ENCODE measurements at regions not wholly inside any gene's neighbourhood (a gene's known extent, or its start where the extent isn't known, plus 50 kb on each side); places are given as distances from the start of the nearest gene placed in this dataset.

- CTCF ChIA-PET, result no interaction called here
- POLR2A ChIA-PET, result no interaction called here
These were observed 222.5 kb upstream of the TCERG1L start for GRCh38 chr10:131533846-131534526.

GRCh38 chr10:131534836-131535235, 223.3 kb upstream of the TCERG1L start:
- Histone ChIP-seq H3K27me3 (ENCODE audit: control insufficient read depth, insufficient read depth, low read length) (no peaks in the 10 kb centered on the region), H3K36me3 (ENCODE audit: control insufficient read depth, insufficient read depth, low read length) (no peaks in the 10 kb centered on the region), H3K4me3 (ENCODE audit: low read depth, low read length) (no peak overlapping the region)
- POLR2A ChIA-PET, result no interaction called here
- CTCF ChIA-PET, result no interaction called here
- no peak for TF ChIP-seq CTCF (IDR thresholded peaks at IDR 0.05; ENCODE audit: insufficient read depth, low read depth, low read length)
- no peak for DNase-seq (ENCODE audit: low read depth)

More at GRCh38 chr10:131533846-131534526, 222.5 kb upstream of the TCERG1L start:
- no peaks in the 10 kb centered on the region for H3K27me3 ChIP-seq (ENCODE audit: control insufficient read depth, insufficient read depth, low read length)
- no peaks in the 10 kb centered on the region for H3K36me3 ChIP-seq (ENCODE audit: control insufficient read depth, insufficient read depth, low read length)
- no peak overlapping the region for H3K4me3 ChIP-seq (ENCODE audit: low read depth, low read length)
- no peak for DNase-seq (ENCODE audit: low read depth)
- TF ChIP-seq CTCF (IDR thresholded peaks at IDR 0.05; ENCODE audit: insufficient read depth, low read depth, low read length), result no peak

GRCh38 chr10:131536676-131537075, 225.2 kb upstream of the TCERG1L start:
- ChIA-PET CTCF (no interaction called here), POLR2A (no interaction called here)
- Histone ChIP-seq H3K4me3 (ENCODE audit: low read depth, low read length) (no peak overlapping the region), H3K36me3 (ENCODE audit: control insufficient read depth, insufficient read depth, low read length) (no peaks in the 10 kb centered on the region), H3K27me3 (ENCODE audit: control insufficient read depth, insufficient read depth, low read length) (no peaks in the 10 kb centered on the region)
- no peak for DNase-seq (ENCODE audit: low read depth)
- TF ChIP-seq CTCF (IDR thresholded peaks at IDR 0.05; ENCODE audit: insufficient read depth, low read depth, low read length), result no peak

- ChIA-PET CTCF (no interaction called here), POLR2A (no interaction called here)
- DNase-seq (ENCODE audit: low read depth), result no peak
- Histone ChIP-seq H3K36me3 (ENCODE audit: control insufficient read depth, insufficient read depth, low read length) (no peaks in the 10 kb centered on the region), H3K4me3 (ENCODE audit: low read depth, low read length) (no peak overlapping the region), H3K27me3 (ENCODE audit: control insufficient read depth, insufficient read depth, low read length) (no peaks in the 10 kb centered on the region)
- no peak for TF ChIP-seq CTCF (IDR thresholded peaks at IDR 0.05; ENCODE audit: insufficient read depth, low read depth, low read length)
These were observed 225.8 kb upstream of the TCERG1L start for GRCh38 chr10:131537281-131537680.

GRCh38 chr10:131544495-131544894, 233.0 kb upstream of the TCERG1L start:
- no peak for TF ChIP-seq CTCF (IDR thresholded peaks at IDR 0.05; ENCODE audit: insufficient read depth, low read depth, low read length)
- no peak for DNase-seq (ENCODE audit: low read depth)
- Histone ChIP-seq H3K36me3 (ENCODE audit: control insufficient read depth, insufficient read depth, low read length) (no peaks in the 10 kb centered on the region), H3K27me3 (ENCODE audit: control insufficient read depth, insufficient read depth, low read length) (no peaks in the 10 kb centered on the region), H3K4me3 (ENCODE audit: low read depth, low read length) (no peak overlapping the region)
- ChIA-PET CTCF (no interaction called here), POLR2A (no interaction called here)
